ENCODE measurements at regions not wholly inside any gene's neighbourhood (a gene's known extent, or its start where the extent isn't known, plus 50 kb on each side); places are given as distances from the start of the nearest gene placed in this dataset.

- TF ChIP-seq CTCF (IDR thresholded peaks at IDR 0.05; ENCODE audit: extremely low read depth, missing control alignments), result peak; percentile 19
- DNase-seq (ENCODE audit: low spot score), result peak; percentile 9
These were observed 354.6 kb upstream of the SETBP1 start for GRCh38 chr18:44325903-44326635.

DNA sequence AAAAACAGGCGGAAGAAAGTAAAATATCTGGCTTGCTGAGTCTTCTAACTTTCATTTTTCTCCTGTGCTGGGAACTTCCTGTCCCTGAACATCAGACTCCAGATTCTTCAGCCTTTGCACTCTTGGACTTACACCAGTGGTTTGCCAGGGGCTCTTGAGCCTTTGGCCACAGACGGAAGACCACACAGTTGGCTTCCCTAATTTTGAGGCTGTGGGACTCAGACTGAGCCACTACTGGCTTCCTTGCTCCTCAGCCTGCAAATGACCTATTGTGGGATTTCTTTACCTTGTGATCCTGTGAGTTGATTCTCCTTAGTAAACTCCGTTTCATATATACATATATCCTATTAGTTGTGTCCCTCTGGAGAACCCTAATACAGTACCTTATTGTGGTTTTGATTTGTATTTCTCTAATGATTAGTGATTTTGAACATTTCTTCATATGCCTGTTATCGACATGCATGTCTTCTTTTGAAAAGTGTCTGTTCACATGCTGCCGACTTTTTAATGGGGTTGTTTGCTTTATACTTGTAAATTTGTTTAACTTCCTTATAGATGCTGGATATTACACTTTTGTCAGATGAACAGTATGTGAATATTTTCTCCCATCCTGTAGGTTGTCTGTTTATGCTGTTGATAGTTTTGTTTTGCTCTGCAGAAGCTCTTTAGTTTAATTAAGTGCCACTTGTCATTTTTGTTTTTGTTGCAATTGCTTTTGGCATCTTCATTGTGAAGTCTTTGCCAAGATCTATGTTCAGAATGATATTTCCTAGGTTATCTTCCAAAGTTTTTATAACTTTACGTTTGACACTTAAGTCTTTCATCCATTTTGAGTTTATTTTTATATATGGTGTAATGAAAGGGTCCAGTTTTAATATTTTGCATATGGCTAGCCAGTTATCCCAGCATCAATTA is 348.8 kb upstream of the SETBP1 start:
- no peak for DNase-seq (ENCODE audit: low spot score)
- TF ChIP-seq CTCF (IDR thresholded peaks at IDR 0.05; ENCODE audit: extremely low read depth, missing control alignments), result no peak

GRCh38 chr18:44341759-44342158 is 338.9 kb upstream of the SETBP1 start:
- no peak for TF ChIP-seq CTCF (IDR thresholded peaks at IDR 0.05; ENCODE audit: extremely low read depth, missing control alignments)
- DNase-seq (ENCODE audit: low spot score), result no peak

DNA sequence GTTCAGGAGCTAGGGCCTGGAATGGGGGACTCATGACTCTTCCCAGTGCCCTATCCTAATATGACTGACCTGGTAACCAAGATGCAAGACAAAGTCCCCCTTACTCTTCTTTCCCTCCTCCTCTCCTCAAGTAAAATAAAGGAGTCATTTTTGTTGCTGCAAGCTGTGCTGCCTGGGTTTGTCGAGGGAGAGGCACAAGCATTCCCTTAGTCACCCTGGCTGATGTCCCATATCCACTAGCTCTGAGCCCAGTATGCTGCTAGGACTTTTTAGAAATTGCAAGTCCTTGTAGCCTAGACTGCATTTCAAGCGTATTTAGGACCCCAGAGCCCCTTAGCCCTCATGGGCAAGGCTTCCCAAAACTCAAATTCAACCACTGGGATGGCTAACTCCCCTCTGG is 338.5 kb upstream of the SETBP1 start:
- DNase-seq (ENCODE audit: low spot score), result no peak
- no peak for TF ChIP-seq CTCF (IDR thresholded peaks at IDR 0.05; ENCODE audit: extremely low read depth, missing control alignments)

DNA sequence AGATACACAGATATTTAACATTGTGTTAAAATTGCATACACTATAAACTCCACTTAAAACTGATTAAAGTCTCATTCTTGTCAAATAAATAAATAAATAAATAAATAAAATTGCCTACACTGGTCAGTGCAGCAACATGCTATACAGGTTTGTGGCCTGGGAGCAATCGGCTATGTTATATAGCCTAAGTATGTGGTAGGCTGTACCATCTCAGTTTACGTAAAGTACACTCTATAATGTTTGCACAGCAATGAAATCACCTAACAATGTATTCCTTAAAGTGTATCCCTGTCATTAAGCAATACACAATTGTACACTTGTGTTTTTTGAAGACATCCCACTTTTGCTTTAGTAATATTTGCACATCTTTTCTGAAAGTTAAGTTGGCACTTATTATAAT is 337.7 kb upstream of the SETBP1 start:
- TF ChIP-seq CTCF (IDR thresholded peaks at IDR 0.05; ENCODE audit: extremely low read depth, missing control alignments), result no peak
- DNase-seq (ENCODE audit: low spot score), result no peak

DNA sequence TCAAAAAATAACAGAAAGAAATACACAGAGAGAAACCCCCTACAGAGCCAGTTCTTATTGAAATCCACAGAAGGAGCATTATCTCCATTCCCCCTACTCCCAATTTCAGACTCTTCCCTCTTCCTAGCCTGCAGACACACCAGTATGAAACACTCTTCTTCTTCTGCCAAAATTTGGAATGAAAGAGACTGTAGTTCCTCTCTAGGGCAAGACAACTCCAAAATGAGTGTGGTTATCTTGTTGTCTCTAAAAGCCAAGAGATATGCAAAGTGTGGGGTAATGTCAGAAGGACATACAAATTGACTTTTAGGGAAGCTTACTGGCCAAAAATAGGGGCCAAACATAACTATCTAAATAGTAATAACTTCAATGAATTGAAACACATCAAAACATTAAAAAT is 337.1 kb upstream of the SETBP1 start:
- no peak for TF ChIP-seq CTCF (IDR thresholded peaks at IDR 0.05; ENCODE audit: extremely low read depth, missing control alignments)
- DNase-seq (ENCODE audit: low spot score), result no peak

DNA sequence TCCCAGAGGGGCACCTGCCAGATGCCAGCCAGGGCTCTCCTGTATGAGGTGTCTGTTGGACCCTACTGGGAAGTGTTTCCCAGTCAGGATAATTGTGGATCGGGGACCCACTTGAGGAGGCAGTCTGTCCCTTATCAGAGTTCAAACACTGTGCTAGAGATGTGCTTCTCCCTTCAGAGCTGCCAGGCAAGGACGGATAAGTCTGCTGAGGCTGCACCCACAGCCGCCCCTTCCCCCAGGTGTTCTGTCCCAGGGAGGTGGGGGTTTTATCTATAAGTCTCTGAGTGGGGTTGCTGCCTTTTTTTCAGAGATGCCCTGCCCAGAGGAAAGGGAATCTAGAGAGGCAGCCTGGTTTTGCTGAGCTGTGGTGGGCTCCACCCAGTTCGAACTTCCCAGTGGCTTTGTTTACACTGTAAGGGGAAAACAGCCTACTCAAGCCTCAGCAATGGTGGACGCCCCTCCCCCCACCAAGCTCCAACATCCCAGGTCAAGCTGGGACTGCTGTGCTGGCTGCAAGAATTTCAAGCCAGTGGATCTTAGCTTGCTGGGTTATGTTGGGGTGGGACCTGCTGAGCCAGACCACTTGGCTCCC is 324.0 kb upstream of the SETBP1 start:
- DNase-seq (ENCODE audit: low spot score), result no peak
- no peak for TF ChIP-seq CTCF (IDR thresholded peaks at IDR 0.05; ENCODE audit: extremely low read depth, missing control alignments)
